B cell (primary cell): ENCODE measurements at regions not wholly inside any gene's neighbourhood (a gene's known extent, or its start where the extent isn't known, plus 50 kb on each side); places are given as distances from the start of the nearest gene placed in this dataset.

Source experiments
- ATAC-seq: fragments of 200-7000 bp; cut with Tn5 transposase; one replicate; pipeline ENCODE4 v1.10.0; 2021; ENCODE audit warnings: low read depth, mild to moderate bottlenecking, moderate number of reproducible peaks, moderate library complexity
- CTCF ChIA-PET: fragments of 350-600 bp; sonication (Branson Sonifier 250); formaldehyde crosslinking; loops from one replicate; lab custom pipeline; 2021; ENCODE audit warnings: antibody characterized with exemption, inconsistent platforms; lab: Charles Lee
- POLR2A ChIA-PET: fragments of 350-600 bp; sonication (Branson Sonifier 250); formaldehyde crosslinking; loops from one replicate; lab custom pipeline; 2021; ENCODE audit warnings: antibody characterized with exemption; lab: Charles Lee
- DNase-seq: peaks from one replicate; pipeline ENCODE4 v3.0.0; 2013
- H2AFZ ChIP-seq: 2 replicates; pipeline ENCODE4 v1.6.1; 2012; ENCODE audit warnings: mild to moderate bottlenecking, low read depth, low read length; ENCODE audit not compliant: insufficient read depth, poor library complexity, severe bottlenecking
- H3K27ac ChIP-seq, 2 donors: 1 replicate in 1 of 2; 2 replicates in 1 of 2; pipeline ENCODE4 v1.5.1; 2012 to 2013; ENCODE audit warnings: low read length in 2 of 2, mild to moderate bottlenecking in 2 of 2, moderate library complexity in 1 of 2
- H3K27me3 ChIP-seq, 4 experiments: fragments of 200-600 bp in 1 of 4; sonication (generic) in 1 of 4; replicated peaks in 1 of 4; 1 replicate in 2 of 4; 2 replicates in 2 of 4; pipeline versions ENCODE4 v1.6.1 to v1.7.0; 2013 to 2016; ENCODE audit warnings: low read length in 3 of 4, mild to moderate bottlenecking in 2 of 4, mixed read lengths in 1 of 4, moderate library complexity in 1 of 4; ENCODE audit not compliant: insufficient read depth in 4 of 4, control insufficient read depth in 3 of 4; ENCODE audit errors: control extremely low read depth in 1 of 4
- H3K36me3 ChIP-seq, 2 experiments: replicated peaks in 1 of 2; 1 replicate in 1 of 2; 2 replicates in 1 of 2; pipeline versions ENCODE4 v1.6.1 to v1.7.1; 2013; ENCODE audit warnings: low read length in 1 of 2; ENCODE audit not compliant: insufficient read depth in 2 of 2, control insufficient read depth in 1 of 2; ENCODE audit errors: control extremely low read depth in 1 of 2, extremely low read depth in 1 of 2
- H3K4me1 ChIP-seq, 2 donors: fragments of 200-600 bp in 1 of 2; sonication (generic) in 1 of 2; 1 replicate in 1 of 2; 2 replicates in 1 of 2; pipeline versions ENCODE4 v1.5.1 to v1.6.1; 2013 to 2017; ENCODE audit warnings: low read length in 2 of 2; ENCODE audit not compliant: control insufficient read depth in 2 of 2, insufficient read depth in 2 of 2
- H3K4me2 ChIP-seq: replicated peaks from 2 replicates; pipeline ENCODE3; 2012; ENCODE audit warnings: mild to moderate bottlenecking, low read depth, low read length; ENCODE audit not compliant: poor library complexity, severe bottlenecking
- H3K4me3 ChIP-seq, 5 experiments: fragments of 200-600 bp in 1 of 5; sonication (generic) in 1 of 5; 1 replicate in 3 of 5; 2 replicates in 2 of 5; pipeline versions ENCODE4 v1.5.1 to v1.7.0; 2011 to 2016; ENCODE audit warnings: low read length in 4 of 5, mild to moderate bottlenecking in 4 of 5, low read depth in 2 of 5, control low read depth in 1 of 5, moderate library complexity in 1 of 5; ENCODE audit not compliant: insufficient read depth in 1 of 5; ENCODE audit errors: control extremely low read depth in 1 of 5, extremely low read depth in 1 of 5
- H3K79me2 ChIP-seq: fragments of 200-600 bp; sonication (generic); one replicate; pipeline ENCODE4 v1.6.0; 2016; ENCODE audit warnings: low read length; ENCODE audit not compliant: control insufficient read depth, insufficient read depth
- H3K9ac ChIP-seq: fragments of 200-600 bp; sonication (generic); 2 replicates; pipeline ENCODE4 v1.6.1; 2017; ENCODE audit warnings: mild to moderate bottlenecking, low read length, moderate library complexity
- H3K9me3 ChIP-seq, 3 donors: one replicate each; pipeline versions ENCODE4 v1.6.1 to v1.7.1; 2013; ENCODE audit warnings: low read length in 2 of 3; ENCODE audit not compliant: control insufficient read depth in 2 of 3, insufficient read depth in 1 of 3; ENCODE audit errors: control extremely low read depth in 1 of 3
- H4K20me1 ChIP-seq: 2 replicates; pipeline ENCODE4 v1.6.0; 2012; ENCODE audit warnings: mild to moderate bottlenecking, low read length; ENCODE audit not compliant: insufficient read depth, control insufficient read depth, poor library complexity, severe bottlenecking
- H3K27ac Mint-ChIP-seq: one replicate; pipeline ENCODE4 v1.8.0; 2021; ENCODE audit warnings: mixed read lengths
- H3K27me3 Mint-ChIP-seq: one replicate; pipeline ENCODE4 v1.8.0; 2021; ENCODE audit warnings: mixed read lengths
- H3K4me1 Mint-ChIP-seq: one replicate; pipeline ENCODE4 v1.8.0; 2021; ENCODE audit warnings: mixed read lengths
- H3K4me3 Mint-ChIP-seq: one replicate; pipeline ENCODE4 v1.8.0; 2021; ENCODE audit warnings: mixed read lengths
- H3K9me3 Mint-ChIP-seq: one replicate; pipeline ENCODE4 v1.8.0; 2022; ENCODE audit warnings: mixed read lengths; ENCODE audit not compliant: insufficient read depth
- CTCF ChIP-seq: fragments of 200-600 bp; IDR thresholded peaks from one replicate; pipeline ENCODE4 v1.8.0; 2022; ENCODE audit warnings: antibody characterized with exemption, mild to moderate bottlenecking
- EZH2 ChIP-seq: IDR thresholded peaks from 2 replicates; pipeline ENCODE4 v1.6.1; 2012; ENCODE audit warnings: borderline replicate concordance, low read depth, mild to moderate bottlenecking, moderate library complexity, low read length; ENCODE audit not compliant: insufficient read depth, poor library complexity, severe bottlenecking
- WGBS: methylation state at CpG from one replicate; pipeline ENCODE4 v1.1.5; 2013; ENCODE audit warnings: missing lambda C conversion rate; ENCODE audit not compliant: insufficient coverage; 5-methylcytosine and 5-hydroxymethylcytosine counted together
- intact Hi-C: fragments of 100-400 bp; cut with micrococcal nuclease; formaldehyde crosslinking; loops from one replicate; pipeline ENCODE4 v1.10.0; 2022

- Histone ChIP-seq H4K20me1 (no peaks in the 10 kb centered on the region), H3K27me3 (peaks cover 0 to 2% (median 0%) of the 10 kb centered on the region in 4 experiments), H3K27ac (no peak overlapping the region), H3K4me1 (no peaks in the 10 kb centered on the region), H3K9ac (no peak overlapping the region), H3K4me2 (no peak overlapping the region), H3K36me3 (no peaks in the 10 kb centered on the region), H3K79me2 (no peaks in the 10 kb centered on the region), H2AFZ (no peak overlapping the region), H3K9me3 (peaks cover 0 to 2% (median 0%) of the 10 kb centered on the region in 3 donors), H3K4me3 (no peak overlapping the region)
- ATAC-seq: no peak
- ChIA-PET POLR2A (no interaction called here), CTCF (interaction anchor here (0.6 kb wide), 1 partner anchor 9 kb away, joined by 3 read pairs; no protein-coding TSS in a partner anchor)
- DNase-seq: no peak
- no peak overlapping the region for H3K27ac Mint-ChIP-seq
- no peaks in the 10 kb centered on the region for H3K9me3 Mint-ChIP-seq
- TF ChIP-seq EZH2 (no peak), CTCF (no peak)
- H3K27me3 Mint-ChIP-seq: peaks cover 9% of the 10 kb centered on the region
- no peak overlapping the region for H3K4me3 Mint-ChIP-seq
- no peaks in the 10 kb centered on the region for H3K4me1 Mint-ChIP-seq
- intact Hi-C loops: no loop called here
- WGBS: 100% methylated on average over 1 of the region's 6 CpGs
Measured at GRCh38 chr2:200740907-200741306, 70.8 kb upstream of the BZW1 start.

GRCh38 chr2:200741468-200742202 is 70.1 kb upstream of the BZW1 start:
- Mint-ChIP-seq H3K4me1 (no peaks in the 10 kb centered on the region), H3K9me3 (no peaks in the 10 kb centered on the region), H3K27ac (no peak overlapping the region), H3K4me3 (no peak overlapping the region), H3K27me3 (peaks cover 6% of the 10 kb centered on the region)
- CTCF ChIA-PET: interaction anchor here (0.6 kb wide), 1 partner anchor 10 kb away, joined by 3 read pairs; no protein-coding TSS in a partner anchor
- H3K4me2 ChIP-seq: no peak overlapping the region
- no peak overlapping the region for H2AFZ ChIP-seq
- ATAC-seq (no peak), DNase-seq (no peak)
- no peak for TF ChIP-seq CTCF
- no peak for TF ChIP-seq EZH2
- POLR2A ChIA-PET: no interaction called here
- no peak overlapping the region for H3K4me3 ChIP-seq
- H3K4me1 ChIP-seq: no peaks in the 10 kb centered on the region
- intact Hi-C loops: no loop called here
- no peaks in the 10 kb centered on the region for H3K36me3 ChIP-seq
- H3K9me3 ChIP-seq: peaks cover 0 to 2% (median 0%) of the 10 kb centered on the region in 3 donors
- H3K9ac ChIP-seq: no peak overlapping the region
- no peaks in the 10 kb centered on the region for H4K20me1 ChIP-seq
- 68% methylated on average over 8 of the region's 8 CpGs for WGBS
- H3K79me2 ChIP-seq: no peaks in the 10 kb centered on the region
- H3K27me3 ChIP-seq: peaks cover 0 to 2% (median 0%) of the 10 kb centered on the region in 4 experiments
- no peak overlapping the region for H3K27ac ChIP-seq
